Lung (tissue), 11 donors: ENCODE measurements at regions not wholly inside any gene's neighbourhood (a gene's known extent, or its start where the extent isn't known, plus 50 kb on each side); places are given as distances from the start of the nearest gene placed in this dataset.
A peak's percentile ranks its signal among the peaks of the same experiment; 100 is the strongest.

Experiments used
- ATAC-seq: fragments of 200-7000 bp; cut with Tn5 transposase; one replicate; pipeline ENCODE4 v1.9.1; 2020; ENCODE audit warnings: moderate number of reproducible peaks; ENCODE audit not compliant: insufficient read depth, low FRiP score
- DNase-seq, 3 donors: peaks; one replicate each; pipeline ENCODE4 v3.0.0-alpha.2; 2013 to 2017
- H3K27ac ChIP-seq, 2 donors: one replicate each; pipeline ENCODE4 v1.5.1; 2013; ENCODE audit warnings: mild to moderate bottlenecking in 2 of 2, moderate library complexity in 2 of 2, control low read depth in 1 of 2, inconsistent platforms in 1 of 2, low read depth in 1 of 2, low read length in 1 of 2
- H3K27me3 ChIP-seq, 3 donors: one replicate each; pipeline ENCODE4 v1.5.1; 2013; ENCODE audit warnings: low read length in 2 of 3; ENCODE audit not compliant: control insufficient read depth in 3 of 3, insufficient read depth in 3 of 3
- H3K36me3 ChIP-seq, 4 donors: one replicate each; pipeline ENCODE4 v1.5.1; 2013; ENCODE audit warnings: low read length in 4 of 4, mild to moderate bottlenecking in 1 of 4, moderate library complexity in 1 of 4; ENCODE audit not compliant: control insufficient read depth in 4 of 4, insufficient read depth in 4 of 4
- H3K4me1 ChIP-seq, 5 donors: one replicate each; pipeline ENCODE4 v1.5.1; 2013; ENCODE audit warnings: low read length in 5 of 5, mild to moderate bottlenecking in 2 of 5, moderate library complexity in 1 of 5; ENCODE audit not compliant: control insufficient read depth in 5 of 5, insufficient read depth in 5 of 5
- H3K4me3 ChIP-seq: one replicate; pipeline ENCODE4 v1.5.1; 2013; ENCODE audit warnings: mild to moderate bottlenecking, control low read depth, moderate library complexity
- H3K9ac ChIP-seq, 2 donors: one replicate each; pipeline ENCODE4 v1.5.1; 2013; ENCODE audit warnings: low read length in 2 of 2, control low read depth in 1 of 2; ENCODE audit not compliant: insufficient read depth in 1 of 2
- H3K9me3 ChIP-seq, 4 donors: one replicate each; pipeline ENCODE4 v1.5.1; 2013; ENCODE audit warnings: low read length in 3 of 4, mild to moderate bottlenecking in 1 of 4, moderate library complexity in 1 of 4; ENCODE audit not compliant: control insufficient read depth in 4 of 4, insufficient read depth in 3 of 4
- CTCF ChIP-seq: IDR thresholded peaks from 2 replicates; pipeline ENCODE4 v1.5.1; 2012; ENCODE audit warnings: mild to moderate bottlenecking; ENCODE audit errors: control extremely low read depth, extremely low read depth
- WGBS, 2 donors: extraction: QIAGEN DNeasy Blood & Tissue Kit; methylation state at CpG; one replicate each; pipeline ENCODE4 v1.1.7; 2013; 5-methylcytosine and 5-hydroxymethylcytosine counted together
- donor health status: control.
- donor health status: control.
- donor health status: Bipolar disorder and iron deficiency.
- donor health status: healthy.
- donor health status: DM: yes; HTN: yes; CAD: no.

DNA sequence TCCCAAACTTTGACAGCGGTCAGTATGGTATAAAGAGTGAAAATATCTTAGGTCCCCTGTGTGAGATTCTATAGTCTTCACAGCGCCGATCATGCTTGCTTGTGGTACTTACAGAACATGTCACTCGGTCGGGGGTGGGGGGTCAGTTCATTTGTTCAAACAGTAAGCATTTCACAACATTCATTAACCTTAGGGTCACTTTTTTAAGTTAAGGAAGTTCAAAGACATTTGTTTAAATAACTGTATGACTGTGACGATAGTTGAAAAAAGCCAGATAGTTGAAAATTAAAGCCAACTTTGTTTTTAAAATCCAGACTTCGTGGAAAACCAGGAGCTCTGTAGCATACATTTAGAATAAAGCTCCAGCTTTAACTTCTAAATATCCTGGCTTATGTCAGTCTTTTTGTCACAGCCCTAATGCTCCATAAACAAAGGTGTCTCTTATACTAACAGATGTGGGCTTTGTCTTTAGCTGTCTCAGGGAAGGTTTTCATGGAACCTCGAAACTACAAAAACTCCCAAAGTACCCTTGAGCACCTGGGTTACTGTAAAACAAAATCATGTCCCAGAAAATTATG is 57.9 kb upstream of the PHACTR2 start:
- no peak for ATAC-seq
- H3K4me3 ChIP-seq: no peak overlapping the region
- H3K27me3 ChIP-seq: no peaks in the 10 kb centered on the region
- no peak overlapping the region for H3K27ac ChIP-seq
- DNase-seq: peak in 2 of 3 donors; percentile 43 to 67
- peak overlapping the region; percentile 13 to 61 for H3K9ac ChIP-seq
- no peaks in the 10 kb centered on the region for H3K9me3 ChIP-seq
- no peaks in the 10 kb centered on the region for H3K36me3 ChIP-seq
- peaks cover 0 to 17% (median 3%) of the 10 kb centered on the region in 5 donors for H3K4me1 ChIP-seq
- 58 to 76% methylated on average over 8 of the region's 8 CpGs for WGBS, 2 donors
- TF ChIP-seq CTCF: no peak

DNA sequence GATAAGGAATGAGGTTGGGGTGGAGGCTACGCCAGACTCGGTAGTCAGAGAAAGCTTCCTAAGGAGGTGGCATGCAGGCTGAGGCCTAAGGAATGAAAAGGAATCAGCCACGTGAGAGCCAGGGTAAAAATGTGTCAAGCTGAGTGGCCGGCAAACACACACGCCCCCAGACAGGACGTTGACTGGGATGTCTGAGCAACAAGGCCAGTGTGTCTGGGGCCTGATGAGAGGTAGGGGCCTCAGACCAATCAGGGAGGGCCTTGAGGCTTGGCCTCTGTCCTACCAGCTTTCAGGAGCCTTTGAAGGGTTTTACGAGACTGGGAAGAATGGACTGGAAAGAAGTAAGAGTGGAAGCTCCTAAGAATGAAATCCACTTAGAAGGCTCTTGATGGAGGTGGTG is 61.0 kb upstream of the PHACTR2 start:
- Histone ChIP-seq H3K27me3 (no peaks in the 10 kb centered on the region), H3K27ac (no peak overlapping the region), H3K36me3 (no peaks in the 10 kb centered on the region), H3K4me3 (no peak overlapping the region), H3K4me1 (peaks cover 0 to 17% (median 3%) of the 10 kb centered on the region in 5 donors), H3K9me3 (no peaks in the 10 kb centered on the region), H3K9ac (no peak overlapping the region)
- ATAC-seq (no peak), DNase-seq (no peak)
- 88% methylated on average over 7 of the region's 7 CpGs for WGBS, 2 donors
- TF ChIP-seq CTCF: no peak

DNA sequence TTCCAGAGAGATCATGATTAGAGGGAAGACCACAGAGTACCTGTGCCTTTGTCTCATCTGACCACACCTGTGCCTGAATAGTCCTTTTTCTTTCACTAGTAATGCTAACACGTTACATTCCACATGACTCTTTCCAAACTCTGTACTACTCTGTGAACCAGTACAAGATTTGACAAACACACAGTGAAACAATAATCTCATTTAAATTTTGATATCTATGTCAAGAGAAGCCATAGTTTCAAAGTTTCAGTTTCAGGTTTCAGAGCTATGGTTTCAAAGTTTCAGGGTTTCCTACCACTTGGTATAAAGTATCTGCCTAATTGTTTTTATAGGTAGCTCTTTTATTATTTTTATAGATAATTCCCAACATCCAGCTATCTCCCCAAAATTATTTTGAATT is 62.0 kb upstream of the PHACTR2 start:
- ATAC-seq: no peak

More for the DNA sequence above, 62.0 kb upstream of the PHACTR2 start:
- no peak overlapping the region for H3K27ac ChIP-seq
- H3K9ac ChIP-seq: no peak overlapping the region
- WGBS, 2 donors: 88 to 93% methylated on average over 1 of the region's 1 CpG
- DNase-seq: no peak
- no peaks in the 10 kb centered on the region for H3K9me3 ChIP-seq
- H3K36me3 ChIP-seq: no peaks in the 10 kb centered on the region
- TF ChIP-seq CTCF: no peak
- no peaks in the 10 kb centered on the region for H3K27me3 ChIP-seq
- H3K4me1 ChIP-seq: peaks cover 0 to 17% (median 3%) of the 10 kb centered on the region in 5 donors
- H3K4me3 ChIP-seq: no peak overlapping the region
